ENCODE measurements at regions not wholly inside any gene's neighbourhood (a gene's known extent, or its start where the extent isn't known, plus 50 kb on each side); places are given as distances from the start of the nearest gene placed in this dataset.

DNA sequence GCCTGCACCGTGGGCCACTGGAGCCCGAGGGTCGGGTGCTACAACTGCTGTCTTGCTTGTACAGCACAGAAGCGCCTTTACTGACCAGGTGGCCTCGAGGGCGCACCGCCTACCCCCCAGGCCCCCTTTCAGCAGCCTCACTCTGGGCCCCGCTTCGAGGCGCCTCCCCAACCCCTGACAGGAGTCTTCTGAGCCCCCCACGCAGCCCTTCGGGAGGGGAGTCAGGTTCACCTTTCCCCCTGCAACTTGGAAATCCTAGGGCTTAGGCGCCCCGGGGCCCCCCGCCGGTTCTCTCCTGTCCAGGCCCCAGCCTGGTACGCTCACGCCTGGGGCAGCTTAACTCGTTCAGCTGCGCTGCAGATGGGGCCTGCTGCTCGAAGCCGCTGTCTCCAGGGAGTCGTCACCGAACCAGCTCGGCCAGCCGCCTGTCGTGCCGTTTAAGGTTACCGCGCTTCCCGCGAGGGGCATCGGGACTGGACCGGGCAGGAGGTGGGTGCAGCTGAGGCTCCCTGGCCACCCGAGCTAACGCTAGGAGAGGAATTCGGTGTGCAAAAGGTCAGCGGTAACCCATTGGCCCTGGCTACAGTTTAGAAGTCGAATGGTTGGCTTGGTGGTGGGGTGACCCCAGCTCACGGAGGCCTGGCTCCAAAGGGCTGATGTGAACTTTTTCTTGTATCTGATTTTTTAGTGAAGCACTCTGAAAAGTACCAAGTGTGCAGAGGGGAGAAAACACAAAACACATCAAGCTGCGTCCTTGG lies 58.9 kb upstream of the BCOR start:
- no peak for DNase-seq

DNA sequence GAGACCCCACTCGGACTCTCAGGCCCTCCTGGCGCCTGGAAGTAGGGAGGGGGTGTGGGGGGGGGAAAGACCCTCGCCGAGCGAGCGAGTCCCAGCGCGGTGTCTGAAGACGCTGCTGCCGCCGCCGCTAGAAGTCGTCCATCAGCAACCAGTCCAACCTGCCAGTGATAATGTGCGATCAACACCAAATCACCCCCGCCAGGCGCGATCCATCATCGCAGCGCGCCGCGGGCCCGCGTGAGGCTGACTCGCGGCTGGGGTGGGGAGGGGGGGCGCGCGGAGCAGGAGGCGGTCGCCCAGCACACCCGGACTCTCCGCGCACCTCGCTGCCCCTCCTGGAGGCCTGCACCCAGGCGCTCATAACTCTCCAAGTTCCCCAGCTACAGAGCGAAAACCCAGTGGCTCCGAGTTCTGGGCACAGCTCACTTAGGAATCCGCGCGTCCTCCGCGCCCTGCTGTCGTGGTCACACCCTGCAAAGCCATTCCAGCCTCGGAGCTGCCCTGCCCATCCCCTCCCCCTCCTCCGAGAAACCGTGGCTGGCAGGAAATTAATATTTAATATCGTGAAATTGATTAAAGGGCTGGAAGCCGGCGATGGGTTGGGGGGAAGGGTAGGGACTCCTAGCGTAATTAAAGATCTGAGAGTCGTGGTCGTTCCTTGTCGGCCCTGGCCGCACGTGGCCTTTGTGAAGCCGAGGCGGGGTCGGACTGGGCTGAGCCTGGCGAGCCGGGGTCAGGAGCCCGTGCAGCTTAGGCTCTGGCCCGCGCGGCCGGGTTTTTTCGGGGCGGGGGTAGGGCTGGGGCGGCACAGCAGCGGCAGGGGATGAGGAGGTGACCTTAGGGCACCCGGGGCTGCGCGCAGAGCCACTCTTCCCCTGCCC lies 58.1 kb upstream of the BCOR start:
- DNase-seq: no peak

DNA sequence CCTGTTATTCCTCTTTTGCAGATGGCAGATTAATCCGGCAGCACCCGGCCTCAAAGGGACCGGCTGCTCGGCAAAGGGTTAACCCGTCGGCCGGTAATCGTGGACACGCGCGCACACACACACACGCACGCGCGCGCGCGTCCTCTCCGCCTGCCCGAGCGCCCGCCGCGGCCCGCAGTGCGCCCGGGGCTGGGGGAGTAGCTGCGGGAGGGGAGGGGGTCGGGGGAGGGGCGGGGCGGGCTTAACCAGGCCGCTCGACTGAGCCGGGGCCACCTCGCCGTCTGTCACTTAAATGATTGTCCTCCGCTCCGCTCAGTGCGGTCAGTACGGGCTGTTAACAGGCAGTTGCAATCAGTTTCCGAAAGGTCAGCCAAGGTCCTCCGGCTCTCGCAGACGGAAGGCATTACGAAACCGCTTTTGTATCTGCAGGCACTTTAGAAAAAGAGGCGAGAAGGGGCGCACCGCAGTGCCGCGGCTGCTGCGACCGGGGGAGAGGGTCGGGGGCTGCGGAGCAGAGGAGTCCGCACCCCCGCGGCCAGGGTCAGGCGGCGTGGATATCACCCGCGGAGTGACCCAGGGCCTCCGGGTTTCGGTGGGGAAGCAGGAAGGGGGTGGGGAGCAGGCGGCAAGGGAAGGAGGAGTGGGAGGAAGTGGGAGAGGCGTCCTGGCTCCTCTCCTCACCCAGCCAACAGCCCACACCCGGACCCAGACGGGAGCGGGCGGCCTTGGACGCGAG lies 57.3 kb upstream of the BCOR start:
- DNase-seq: no peak

DNA sequence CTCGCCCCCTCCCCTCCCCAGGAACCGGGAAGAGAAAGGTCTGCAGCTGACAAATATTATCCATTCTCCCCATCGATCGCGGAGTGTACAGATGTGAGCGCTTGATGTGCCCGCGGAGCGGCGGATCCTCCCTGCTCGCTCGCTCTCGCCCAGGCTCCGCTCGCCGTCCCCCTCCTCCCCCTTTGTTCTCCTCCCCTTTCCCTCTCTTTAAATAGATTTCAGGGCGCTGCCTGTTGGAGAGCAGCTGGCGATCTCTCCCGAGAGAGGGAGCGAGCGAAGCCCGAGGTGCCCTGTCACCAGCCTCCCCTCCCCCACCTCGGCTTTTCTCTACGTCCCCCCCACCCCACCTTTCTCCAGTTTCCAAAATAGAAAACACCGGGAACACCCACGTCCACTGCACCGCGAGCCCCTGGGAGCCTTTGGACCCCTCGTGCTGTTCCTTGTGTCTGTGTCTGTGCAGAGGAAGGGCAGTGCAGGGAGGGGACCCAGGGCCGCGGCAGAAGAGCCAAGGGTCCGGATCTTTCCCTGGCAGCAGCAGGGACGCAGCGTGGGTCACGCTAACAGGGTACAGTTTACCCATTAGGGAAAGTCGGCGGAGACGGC lies 56.6 kb upstream of the BCOR start:
- DNase-seq: no peak

DNA sequence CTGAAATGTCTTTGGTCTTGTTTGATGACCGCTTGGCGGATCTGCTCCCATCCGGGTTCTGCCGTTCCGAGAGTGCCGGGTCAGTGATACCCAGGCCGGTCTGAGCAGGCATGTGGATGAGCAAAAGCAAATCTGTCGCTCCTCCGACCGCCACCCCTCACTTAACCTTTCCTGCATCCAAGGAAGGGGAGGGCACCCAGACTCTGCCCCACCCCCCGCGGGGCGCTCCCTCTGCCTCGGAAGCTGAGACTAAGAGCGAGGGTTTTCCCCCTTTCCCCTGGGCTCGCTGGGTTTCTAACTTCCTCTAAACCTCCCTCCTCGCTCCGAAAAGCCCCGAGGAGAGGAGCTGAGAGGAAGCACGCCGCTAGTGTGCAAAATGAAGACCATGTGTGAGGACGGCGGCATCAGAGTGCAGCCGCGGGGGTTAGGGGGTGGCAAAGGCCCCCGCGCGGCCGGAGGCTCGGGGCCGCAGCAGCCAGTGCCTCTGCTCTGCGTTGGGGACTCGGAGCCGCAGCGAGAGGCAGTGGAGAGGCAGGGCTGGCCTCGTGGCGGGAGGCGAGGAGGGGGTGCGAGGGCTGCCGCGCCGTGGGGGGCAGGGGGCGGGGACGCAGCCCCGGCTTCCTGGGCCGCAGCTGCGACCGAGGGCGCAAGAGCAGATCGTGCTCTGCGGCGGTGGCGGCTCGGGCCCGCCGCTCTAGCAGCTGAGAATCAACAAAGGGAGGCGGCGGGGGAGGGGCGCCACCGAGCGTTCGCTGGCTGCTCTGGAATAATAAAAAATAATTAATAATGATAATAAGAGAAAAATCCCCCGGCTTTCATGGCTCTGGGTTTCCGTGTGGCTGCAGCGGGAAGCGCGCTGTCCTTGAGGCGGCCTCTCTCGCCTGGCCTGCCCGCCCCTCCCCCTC lies 55.8 kb upstream of the BCOR start:
- no peak for DNase-seq

DNA sequence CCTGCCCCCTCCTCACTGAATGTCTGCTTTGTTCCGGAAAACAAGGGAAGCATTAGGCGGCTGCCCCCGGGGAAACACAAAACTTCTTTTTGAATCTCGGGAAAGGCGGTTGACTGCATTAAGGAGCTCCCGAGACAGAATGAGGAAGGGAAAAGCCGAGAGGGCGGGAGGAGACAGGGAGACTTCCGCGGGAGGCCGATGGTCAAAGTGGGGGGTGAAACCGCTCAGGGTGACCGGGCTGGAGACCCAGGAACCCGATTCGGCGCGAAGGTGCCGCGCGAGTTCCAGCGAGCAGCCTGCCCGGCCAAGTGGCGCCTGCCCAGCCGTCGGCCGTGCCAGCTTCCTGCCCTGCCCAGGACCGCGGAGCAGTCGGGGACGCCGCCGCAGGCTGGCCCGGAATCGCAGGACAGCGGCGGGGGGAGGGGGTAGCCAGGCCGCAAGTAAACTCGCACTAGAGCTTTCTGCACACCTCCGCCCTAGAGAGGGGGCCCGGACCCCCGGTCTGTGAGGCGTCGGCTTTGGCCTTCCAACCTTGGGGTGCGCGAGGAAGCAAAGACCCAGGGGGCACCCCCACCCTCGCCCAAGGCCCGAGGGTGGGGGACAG lies 55.1 kb upstream of the BCOR start:
- no peak for DNase-seq

DNA sequence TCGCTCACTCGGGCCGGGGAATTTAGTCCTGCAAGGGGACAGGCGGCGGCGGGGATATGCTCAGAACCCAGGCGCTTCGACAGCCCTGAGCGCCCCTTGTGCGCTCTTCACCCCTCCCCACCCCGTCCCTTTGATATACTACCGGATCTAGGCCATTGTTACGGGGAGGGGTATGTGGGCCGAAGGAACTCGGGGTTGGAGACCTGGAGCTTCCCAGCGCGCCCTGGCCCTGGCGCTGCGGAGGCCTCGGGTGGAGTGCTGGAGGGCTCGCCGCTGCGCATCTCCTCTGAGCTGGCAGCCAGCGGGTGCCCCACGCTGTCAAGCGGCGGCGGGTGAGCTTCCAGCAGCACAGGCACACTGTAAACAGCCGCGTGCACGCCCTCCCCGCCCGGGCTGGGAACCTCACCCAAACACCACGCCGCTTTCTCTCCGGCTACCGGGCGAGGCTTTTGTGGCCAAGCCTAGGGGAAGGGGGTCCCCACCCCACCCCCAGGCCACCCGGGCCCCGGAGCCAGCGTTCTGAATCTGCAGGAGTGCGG lies 54.5 kb upstream of the BCOR start:
- no peak for DNase-seq

DNA sequence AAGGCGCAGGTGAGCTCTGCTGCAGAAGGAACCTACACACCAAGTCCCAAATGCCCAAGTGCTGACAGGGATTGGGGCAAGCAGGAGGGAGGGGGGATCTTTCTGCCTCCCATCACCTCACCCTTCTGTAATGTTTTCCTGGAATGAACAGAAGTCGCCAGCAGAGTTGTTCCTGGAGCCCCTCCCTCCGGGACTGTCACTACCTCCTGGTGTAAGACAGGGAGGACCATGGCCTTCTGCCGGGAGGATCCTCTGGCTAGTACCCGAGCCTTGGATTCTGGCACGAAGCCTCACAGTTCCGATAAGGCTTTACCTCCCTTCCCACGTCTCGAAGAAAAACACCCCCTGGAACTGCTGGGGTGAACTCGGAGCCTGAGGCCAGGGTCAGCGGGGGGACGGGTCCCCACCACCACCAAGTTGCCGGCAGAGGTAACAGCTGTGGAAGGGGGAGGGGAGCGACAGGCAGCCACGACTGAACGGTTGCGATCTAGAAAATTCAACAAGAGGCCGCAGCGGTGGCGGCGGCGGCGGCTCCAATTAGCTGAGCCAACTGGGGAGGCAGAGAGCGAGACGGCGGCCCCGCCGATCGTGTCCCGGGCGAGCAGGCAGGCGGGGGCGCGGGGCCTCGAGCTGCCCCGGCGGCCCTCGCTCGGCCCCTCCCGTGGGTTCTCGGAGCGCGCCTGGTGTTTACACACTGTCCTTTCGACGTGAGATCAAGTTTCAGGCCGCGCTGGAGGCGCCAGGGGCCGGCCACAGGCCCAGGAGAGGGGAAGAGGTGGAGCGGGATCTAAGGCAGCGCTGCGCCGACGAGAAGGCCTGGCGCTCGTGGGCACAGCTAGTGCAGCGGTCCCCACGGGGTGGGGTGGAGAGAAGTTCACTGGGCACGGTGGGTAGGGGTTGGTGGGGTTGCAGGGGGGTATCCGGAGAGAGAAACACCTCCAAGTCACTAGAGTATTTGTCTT lies 53.7 kb upstream of the BCOR start:
- no peak for DNase-seq

DNA sequence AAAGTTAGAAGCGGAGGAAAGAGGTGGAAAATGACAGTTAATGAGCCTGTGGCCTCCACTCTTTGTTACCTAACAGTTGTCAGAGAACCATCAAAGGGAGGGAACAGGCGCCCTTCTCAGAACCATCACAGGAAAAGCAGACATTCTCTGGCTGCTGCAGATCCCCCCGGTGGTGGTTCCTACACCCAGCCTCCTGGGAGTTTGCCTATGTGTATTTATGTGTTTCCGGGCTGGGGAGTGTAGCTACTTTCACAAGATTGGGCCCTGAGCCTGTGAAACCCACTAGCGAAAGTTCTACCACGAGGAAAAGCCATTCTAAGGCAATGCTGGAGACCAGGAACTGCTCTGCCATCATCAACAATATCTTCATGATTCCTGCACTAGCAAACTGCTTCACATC lies 52.7 kb upstream of the BCOR start:
- no peak for DNase-seq

DNA sequence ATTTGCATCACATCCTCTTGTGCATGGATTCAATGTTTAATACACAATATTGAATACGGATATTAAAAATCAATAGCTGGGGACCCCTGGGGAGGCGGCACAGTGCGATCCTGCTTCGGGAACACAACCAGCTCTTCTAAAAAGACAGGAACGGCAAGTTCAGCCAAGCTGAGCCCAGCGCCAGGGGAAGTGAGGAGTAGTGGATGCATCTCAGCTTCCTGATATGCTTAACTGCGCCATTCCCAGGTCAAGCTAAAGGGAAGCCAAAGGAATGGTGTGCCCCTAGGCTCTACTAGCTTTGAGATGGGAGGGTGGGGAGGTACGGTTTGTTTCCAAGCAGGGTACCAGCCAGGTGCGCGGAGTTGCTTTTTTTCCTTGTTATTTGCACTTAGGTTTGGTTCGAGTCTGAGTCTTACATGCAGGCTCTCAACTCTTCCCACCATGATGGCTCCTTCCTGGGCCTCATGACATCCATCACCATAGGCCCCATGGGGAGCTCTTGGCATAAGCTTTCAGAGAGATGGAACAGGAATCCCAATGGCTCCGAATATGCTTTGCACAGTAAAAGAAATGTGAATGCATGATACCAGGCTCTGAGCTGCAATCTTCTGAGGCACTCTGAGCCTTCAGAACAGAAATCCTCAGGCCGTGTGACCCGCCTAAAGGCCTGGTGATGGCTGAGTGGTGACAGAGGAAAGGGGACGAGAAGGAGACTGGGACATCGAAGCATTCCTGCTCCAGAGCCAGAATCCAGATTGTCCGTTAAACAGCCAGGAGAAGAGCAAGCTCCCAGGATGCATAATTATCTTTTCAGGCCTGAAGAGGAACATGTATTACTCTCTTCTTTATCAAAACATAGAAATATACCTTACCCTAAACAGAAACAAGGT lies 51.8 kb upstream of the BCOR start:
- DNase-seq: no peak

DNA sequence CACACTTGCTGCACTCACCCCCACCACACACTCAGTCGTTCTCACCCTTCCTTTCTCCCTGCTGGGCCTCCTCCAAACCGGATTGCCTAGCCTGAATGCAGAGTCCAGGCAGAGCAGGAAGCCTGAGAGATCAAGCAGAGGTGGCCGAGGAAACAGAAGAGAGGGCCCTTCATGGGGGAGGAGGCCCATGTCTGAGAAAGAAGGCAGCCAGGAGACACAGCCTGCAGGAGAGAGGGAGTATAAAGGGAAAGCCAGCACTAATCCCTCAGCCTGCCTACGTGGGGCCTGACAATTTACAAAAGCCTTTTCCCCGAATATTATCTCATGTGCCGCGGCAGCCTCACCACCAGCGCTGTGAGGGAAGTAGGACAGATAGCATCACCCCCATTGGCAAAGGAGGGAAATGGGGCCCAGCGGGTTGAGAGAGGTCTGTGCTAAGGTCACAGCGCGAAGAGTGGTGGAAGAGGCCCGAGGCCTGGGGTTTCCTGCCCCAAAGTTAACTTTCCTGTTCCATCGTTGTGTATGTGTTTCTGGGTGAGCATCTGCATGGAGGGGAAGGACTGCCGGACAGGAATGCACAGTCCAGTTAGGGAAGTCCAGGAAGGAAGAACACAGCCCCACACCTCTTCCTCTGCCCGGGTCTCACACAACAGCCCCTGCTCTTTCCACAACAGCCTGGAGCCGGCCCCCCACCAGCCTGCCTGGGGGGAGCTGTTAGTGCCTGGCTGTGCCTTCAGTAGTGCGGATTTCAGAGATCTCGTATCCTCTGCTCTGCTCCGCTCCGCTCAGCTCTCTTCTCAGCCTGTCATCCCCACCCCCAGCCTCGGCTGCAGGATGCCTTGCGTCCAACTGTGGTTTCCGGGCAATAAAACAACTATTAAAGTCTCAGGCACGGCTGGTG lies 50.9 kb upstream of the BCOR start:
- DNase-seq: no peak

DNA sequence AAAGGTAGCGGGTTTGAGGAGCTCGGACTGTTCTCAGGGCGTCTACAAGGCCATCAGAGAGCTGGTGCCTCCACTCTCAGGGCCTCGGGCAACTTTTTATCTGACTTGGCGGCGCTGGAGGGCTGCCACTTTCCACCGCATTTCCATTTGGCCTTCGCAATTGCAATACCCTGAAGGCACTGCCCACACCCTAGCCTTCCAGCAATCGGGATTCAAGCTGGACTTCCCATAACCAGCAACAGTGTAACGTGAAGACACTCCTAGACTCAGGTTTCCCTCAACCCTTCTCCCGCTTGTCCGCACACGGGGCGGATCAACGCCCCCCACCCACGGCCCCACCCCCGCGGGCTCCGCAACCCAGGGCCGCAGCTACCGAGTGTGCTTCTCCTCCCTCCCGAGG lies 50.2 kb upstream of the BCOR start:
- no peak for DNase-seq

All from amniotic stem cell (primary cell).